HG02678 (cell line): ENCODE measurements at regions not wholly inside any gene's neighbourhood (a gene's known extent, or its start where the extent isn't known, plus 50 kb on each side); places are given as distances from the start of the nearest gene placed in this dataset.
"Not testable (repeated sequence)": the region's sequence is repeated elsewhere in the genome, so short reads cannot be mapped to it uniquely, and the experiment has no call there.

Experiments
- ATAC-seq: cut with Tn5 transposase; IDR thresholded peaks from one replicate; pipeline ENCODE4 v1.9.1; 2021; ENCODE audit warnings: mild to moderate bottlenecking, moderate library complexity; ENCODE audit not compliant: unreplicated experiment

- ATAC-seq, result no peak
Measured at GRCh38 chr2:67891642-67892041, 171.2 kb downstream of the C1D start.

- no peak for ATAC-seq
Measured at GRCh38 chr2:67892339-67892846, 170.4 kb downstream of the C1D start.

GRCh38 chr2:67895227-67895941 lies 167.4 kb downstream of the C1D start:
- no peak for ATAC-seq

GRCh38 chr2:67896076-67896475 lies 166.7 kb downstream of the C1D start:
- no peak for ATAC-seq

- ATAC-seq, result no peak
Measured at GRCh38 chr2:67896476-67896875, 166.3 kb downstream of the C1D start.

- ATAC-seq, result no peak
Measured at GRCh38 chr2:67898595-67898994, 164.2 kb downstream of the C1D start.

- no peak for ATAC-seq
Measured at GRCh38 chr2:67899187-67899586, 163.6 kb downstream of the C1D start.

- ATAC-seq, result no peak
Measured at GRCh38 chr2:67900826-67901225, 162.0 kb downstream of the C1D start.

- ATAC-seq, result no peak
Measured at GRCh38 chr2:67904566-67904965, 158.2 kb downstream of the C1D start.

- no peak for ATAC-seq
Measured at GRCh38 chr2:67904966-67905365, 157.8 kb downstream of the C1D start.

GRCh38 chr2:67906547-67906946 lies 156.3 kb downstream of the C1D start:
- not testable (repeated sequence) for ATAC-seq

- ATAC-seq, result no peak
Measured at GRCh38 chr2:67917332-67918054, 145.3 kb downstream of the C1D start.

- no peak for ATAC-seq
Measured at GRCh38 chr2:67918471-67918870, 144.3 kb downstream of the C1D start.

- no peak for ATAC-seq
Measured at GRCh38 chr2:67919490-67919889, 143.3 kb downstream of the C1D start.

GRCh38 chr2:67922080-67922785 lies 140.6 kb downstream of the C1D start:
- ATAC-seq, result no peak

- ATAC-seq, result no peak
Measured at GRCh38 chr2:67923696-67924095, 139.1 kb downstream of the C1D start.

- no peak for ATAC-seq
Measured at GRCh38 chr2:67927501-67927900, 135.3 kb downstream of the C1D start.

GRCh38 chr2:67930156-67930555 lies 132.6 kb downstream of the C1D start:
- ATAC-seq, result no peak

- ATAC-seq, result no peak
Measured at GRCh38 chr2:67936969-67937368, 125.8 kb downstream of the C1D start.

- no peak for ATAC-seq
Measured at GRCh38 chr2:67938053-67938452, 124.8 kb downstream of the C1D start.

- no peak for ATAC-seq
Measured at GRCh38 chr2:67945056-67945455, 117.7 kb downstream of the C1D start.

GRCh38 chr2:67945940-67946339 lies 116.9 kb downstream of the C1D start:
- ATAC-seq, result no peak
